ENCODE measurements at regions not wholly inside any gene's neighbourhood (a gene's known extent, or its start where the extent isn't known, plus 50 kb on each side); places are given as distances from the start of the nearest gene placed in this dataset.

DNA sequence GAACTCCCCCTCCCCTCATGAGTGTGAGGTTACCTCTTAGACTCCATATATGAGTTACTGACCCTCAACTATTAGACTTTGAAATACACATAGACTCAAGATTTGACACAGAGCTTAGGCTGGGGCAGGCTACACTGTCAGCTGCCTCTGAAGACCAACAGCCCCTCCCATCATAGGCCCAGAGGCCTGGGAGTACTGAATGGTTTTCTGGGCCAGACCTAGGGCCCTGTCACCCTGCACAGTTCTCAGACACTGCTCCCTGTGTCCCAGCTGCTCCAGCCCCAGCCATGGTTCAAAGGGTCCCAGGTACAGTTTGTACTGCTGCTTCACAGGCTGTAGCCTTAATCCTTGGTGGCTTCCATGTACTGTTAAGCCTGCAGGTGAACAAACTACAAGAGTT, 132.1 kb upstream of the MOCS1 start:
- H3K4me3 ChIP-seq, result no peak overlapping the region
- DNase-seq (ENCODE audit: low spot score), result no peak
- H3K27me3 ChIP-seq, result no peaks in the 10 kb centered on the region
- no peaks in the 10 kb centered on the region for H3K9me3 ChIP-seq
- H3K4me1 ChIP-seq, result no peaks in the 10 kb centered on the region
- H3K27ac ChIP-seq, result no peak overlapping the region
- TF ChIP-seq, protein P1, sequence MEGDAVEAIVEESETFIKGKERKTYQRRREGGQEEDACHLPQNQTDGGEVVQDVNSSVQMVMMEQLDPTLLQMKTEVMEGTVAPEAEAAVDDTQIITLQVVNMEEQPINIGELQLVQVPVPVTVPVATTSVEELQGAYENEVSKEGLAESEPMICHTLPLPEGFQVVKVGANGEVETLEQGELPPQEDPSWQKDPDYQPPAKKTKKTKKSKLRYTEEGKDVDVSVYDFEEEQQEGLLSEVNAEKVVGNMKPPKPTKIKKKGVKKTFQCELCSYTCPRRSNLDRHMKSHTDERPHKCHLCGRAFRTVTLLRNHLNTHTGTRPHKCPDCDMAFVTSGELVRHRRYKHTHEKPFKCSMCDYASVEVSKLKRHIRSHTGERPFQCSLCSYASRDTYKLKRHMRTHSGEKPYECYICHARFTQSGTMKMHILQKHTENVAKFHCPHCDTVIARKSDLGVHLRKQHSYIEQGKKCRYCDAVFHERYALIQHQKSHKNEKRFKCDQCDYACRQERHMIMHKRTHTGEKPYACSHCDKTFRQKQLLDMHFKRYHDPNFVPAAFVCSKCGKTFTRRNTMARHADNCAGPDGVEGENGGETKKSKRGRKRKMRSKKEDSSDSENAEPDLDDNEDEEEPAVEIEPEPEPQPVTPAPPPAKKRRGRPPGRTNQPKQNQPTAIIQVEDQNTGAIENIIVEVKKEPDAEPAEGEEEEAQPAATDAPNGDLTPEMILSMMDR (IDR thresholded peaks at IDR 0.05), result no peak
- H3K36me3 ChIP-seq, result no peaks in the 10 kb centered on the region

DNA sequence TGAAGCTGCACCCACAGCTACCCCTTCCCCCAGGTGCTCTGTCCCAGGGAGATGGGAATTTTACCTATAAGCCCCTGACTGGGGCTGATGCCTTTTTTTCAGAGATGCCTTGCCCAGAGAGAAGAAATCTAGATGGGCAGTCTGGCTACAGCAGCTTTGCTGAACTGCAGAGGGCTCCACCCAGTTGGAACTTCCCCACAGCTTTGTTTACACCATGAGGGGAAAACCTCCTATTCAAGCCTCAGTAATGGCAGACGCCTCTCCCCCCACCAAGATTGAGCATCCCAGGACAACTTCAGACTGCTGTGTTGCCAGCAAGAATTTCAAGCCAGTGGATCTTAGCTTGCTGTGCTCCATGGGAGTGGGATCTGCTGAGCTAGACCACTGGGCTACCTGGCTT, 122.6 kb upstream of the MOCS1 start:
- no peaks in the 10 kb centered on the region for H3K27me3 ChIP-seq
- H3K36me3 ChIP-seq, result no peaks in the 10 kb centered on the region
- no peak overlapping the region for H3K27ac ChIP-seq
- H3K4me1 ChIP-seq, result no peaks in the 10 kb centered on the region
- TF ChIP-seq, protein P1 (IDR thresholded peaks at IDR 0.05), result no peak
- peak; percentile 34 for DNase-seq (ENCODE audit: low spot score)
- no peaks in the 10 kb centered on the region for H3K9me3 ChIP-seq
- no peak overlapping the region for H3K4me3 ChIP-seq

DNA sequence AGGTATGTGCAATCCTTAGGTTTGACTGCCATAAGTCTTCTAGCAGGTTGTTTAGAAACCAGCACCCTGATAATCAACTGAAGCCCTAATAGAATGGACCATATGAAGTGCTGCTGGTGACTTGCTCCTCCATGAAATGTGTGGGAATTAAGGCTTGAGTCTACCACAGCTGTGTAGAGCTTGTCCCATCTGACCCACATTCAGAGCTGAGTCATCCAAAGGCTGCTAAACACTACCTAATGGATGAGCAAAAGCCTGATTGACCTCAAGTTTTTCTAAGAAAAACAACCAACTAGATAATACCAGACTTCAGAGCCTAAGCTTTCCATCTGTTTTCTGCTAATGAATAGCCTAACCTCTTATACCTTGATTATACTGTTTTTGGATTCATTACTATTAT, 120.3 kb upstream of the MOCS1 start:
- Histone ChIP-seq H3K9me3 (no peaks in the 10 kb centered on the region), H3K27ac (no peak overlapping the region), H3K36me3 (no peaks in the 10 kb centered on the region), H3K4me3 (no peak overlapping the region), H3K4me1 (no peaks in the 10 kb centered on the region), H3K27me3 (no peaks in the 10 kb centered on the region)
- no peak for DNase-seq (ENCODE audit: low spot score)
- TF ChIP-seq, protein P1 (IDR thresholded peaks at IDR 0.05), result no peak

DNA sequence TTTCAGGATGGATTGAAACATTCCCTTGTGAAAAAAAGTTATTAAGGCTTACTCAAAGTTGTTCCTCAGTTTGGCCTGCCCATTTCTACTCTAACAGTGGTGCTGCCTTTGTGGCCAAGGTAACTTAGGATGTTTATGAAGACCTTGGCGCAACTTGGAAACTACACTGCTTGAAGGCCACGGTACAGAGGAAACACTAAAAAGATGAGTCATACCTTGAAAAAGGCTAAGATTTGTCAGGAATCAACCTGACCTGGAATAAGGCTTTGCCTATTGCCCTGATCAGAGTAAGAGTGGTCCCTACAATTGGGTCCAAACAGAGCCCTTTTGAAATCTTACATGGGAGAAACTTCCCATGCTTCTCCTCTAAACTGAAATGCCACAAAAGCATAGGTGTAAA, 119.9 kb upstream of the MOCS1 start:
- Histone ChIP-seq H3K4me1 (no peaks in the 10 kb centered on the region), H3K4me3 (no peak overlapping the region), H3K9me3 (no peaks in the 10 kb centered on the region), H3K27me3 (no peaks in the 10 kb centered on the region), H3K36me3 (no peaks in the 10 kb centered on the region), H3K27ac (no peak overlapping the region)
- TF ChIP-seq, protein P1 (IDR thresholded peaks at IDR 0.05), result no peak
- DNase-seq (ENCODE audit: low spot score), result no peak

DNA sequence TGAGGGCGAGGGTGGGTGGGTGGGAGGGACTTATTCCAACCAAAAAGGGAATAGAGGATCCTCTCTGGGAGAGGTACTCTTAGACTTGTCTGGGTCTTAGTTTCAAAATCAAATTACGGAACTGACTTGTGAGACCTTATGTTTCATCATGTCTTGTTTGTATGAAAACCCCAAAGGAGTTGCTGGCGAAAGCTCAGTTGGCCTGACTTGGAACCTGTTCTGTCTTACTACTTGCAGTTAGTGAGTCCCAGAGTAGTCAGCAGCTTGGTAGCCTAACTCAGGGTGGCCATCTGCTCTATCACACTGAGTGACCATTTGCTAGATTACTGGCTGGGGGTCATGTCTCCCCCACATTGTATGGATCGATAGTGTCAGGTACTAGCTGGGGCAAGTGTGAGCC, 114.9 kb upstream of the MOCS1 start:
- Histone ChIP-seq H3K9me3 (no peaks in the 10 kb centered on the region), H3K27me3 (no peaks in the 10 kb centered on the region), H3K27ac (no peak overlapping the region), H3K4me1 (no peaks in the 10 kb centered on the region), H3K36me3 (no peaks in the 10 kb centered on the region), H3K4me3 (no peak overlapping the region)
- peak; percentile 48 for DNase-seq (ENCODE audit: low spot score)
- TF ChIP-seq, protein P1 (IDR thresholded peaks at IDR 0.05), result no peak

DNA sequence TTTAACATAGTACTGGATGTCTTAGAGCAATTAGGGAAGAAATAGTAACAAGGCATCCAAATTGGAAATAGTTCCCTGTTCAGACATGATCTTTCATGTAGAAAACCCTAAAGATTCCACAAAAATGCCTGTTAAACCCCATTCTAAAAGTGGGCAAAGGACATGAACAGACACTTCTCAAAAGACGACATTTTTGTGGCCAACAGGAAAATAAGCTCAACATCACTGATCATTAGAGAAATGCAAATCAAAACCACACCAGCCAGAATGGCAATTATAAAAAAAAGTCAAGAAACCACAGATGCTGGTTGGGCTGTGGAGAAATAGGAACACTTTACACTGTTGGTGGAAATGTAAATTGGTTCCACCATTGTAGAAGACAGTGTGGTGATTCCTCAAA, 109.9 kb upstream of the MOCS1 start:
- Histone ChIP-seq H3K36me3 (no peaks in the 10 kb centered on the region), H3K27ac (no peak overlapping the region), H3K4me1 (no peaks in the 10 kb centered on the region), H3K4me3 (no peak overlapping the region), H3K27me3 (no peaks in the 10 kb centered on the region), H3K9me3 (peaks cover 0 to 15% of the 10 kb centered on the region in 2 donors)
- no peak for DNase-seq (ENCODE audit: low spot score)
- TF ChIP-seq, protein P1 (IDR thresholded peaks at IDR 0.05), result no peak

All from right atrium auricular region (tissue), 2 donors.